Activated T-cell treated with anti-CD3 and anti-CD28 coated beads for 4 hours (primary cell): ENCODE measurements at regions not wholly inside any gene's neighbourhood (a gene's known extent, or its start where the extent isn't known, plus 50 kb on each side); places are given as distances from the start of the nearest gene placed in this dataset.

Experiments used
- DNase-seq: peaks from one replicate; pipeline ENCODE4 v3.0.0-alpha.2; 2020

DNA sequence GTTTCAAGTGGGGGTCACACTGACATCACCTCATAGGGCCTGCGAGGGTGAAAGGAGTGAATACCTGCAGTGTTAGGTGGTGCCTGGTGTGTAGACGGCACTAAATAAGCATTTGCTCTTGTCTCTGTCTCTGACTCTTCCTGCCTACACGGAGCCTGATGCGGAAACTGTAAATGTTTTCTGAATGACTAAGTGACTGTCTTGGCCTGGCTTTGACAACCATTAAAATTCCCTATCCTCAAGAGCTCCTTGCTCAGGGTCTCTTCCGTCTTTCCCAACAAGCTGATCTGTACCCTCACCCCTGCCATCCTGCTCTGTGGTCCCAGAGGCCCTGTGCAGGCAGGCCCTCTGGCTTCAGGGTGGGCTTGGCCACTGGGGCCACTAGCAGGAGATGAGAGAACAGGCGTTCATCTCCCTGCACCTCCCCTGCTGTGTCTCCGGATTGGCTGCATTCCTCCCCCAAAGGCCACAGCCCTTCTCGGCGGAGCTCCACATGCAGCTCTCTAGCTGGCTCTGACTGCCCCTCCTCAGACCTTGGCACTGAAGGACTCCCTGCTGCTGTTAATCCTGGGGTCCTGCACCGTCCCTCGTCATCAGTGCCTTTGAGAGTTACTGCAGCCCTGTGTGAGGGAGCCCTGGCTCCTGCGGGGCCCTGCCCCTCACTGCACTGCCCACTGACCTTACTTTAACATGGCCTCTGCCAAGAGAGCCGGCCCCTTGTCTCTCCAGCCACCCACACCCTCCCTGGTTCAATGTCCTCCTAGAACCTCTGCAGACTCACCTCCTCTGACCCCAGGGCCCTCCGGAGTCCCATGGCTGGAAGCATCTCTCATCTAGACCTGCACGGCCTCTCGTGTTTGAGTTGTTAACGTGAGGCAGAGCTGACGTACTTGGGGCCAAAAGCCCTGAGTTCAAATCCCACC, 211.1 kb downstream of the MATN1 start:
- DNase-seq: no peak

- DNase-seq: no peak
Measured at GRCh38 chr1:30511563-30511962, 211.8 kb downstream of the MATN1 start.

GRCh38 chr1:30511106-30511505, 212.3 kb downstream of the MATN1 start:
- no peak for DNase-seq

DNA sequence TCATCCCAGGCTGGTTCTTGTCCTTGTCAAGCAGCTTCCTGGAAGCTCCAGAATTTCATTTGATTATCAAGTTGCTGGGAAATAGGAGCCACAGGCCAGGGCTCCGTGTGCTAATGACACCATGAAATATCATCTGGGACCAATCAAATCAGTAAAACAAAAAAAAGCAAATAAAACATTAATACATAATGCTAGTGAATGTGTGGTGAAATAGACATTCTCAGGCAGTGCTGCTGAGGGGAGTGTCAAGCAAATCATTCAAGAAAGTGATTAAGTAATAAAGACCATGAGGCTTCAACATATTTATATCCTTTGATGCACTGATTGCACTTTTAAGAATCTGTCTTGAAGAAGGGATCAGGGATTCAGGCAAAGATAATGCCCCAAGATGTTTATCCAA, 213.7 kb downstream of the MATN1 start:
- DNase-seq: no peak

GRCh38 chr1:30508611-30509010, 214.8 kb downstream of the MATN1 start:
- DNase-seq: no peak

- DNase-seq: no peak
Measured at GRCh38 chr1:30508175-30508448, 215.3 kb downstream of the MATN1 start.

GRCh38 chr1:30507401-30508174, 215.8 kb downstream of the MATN1 start:
- DNase-seq: no peak

- DNase-seq: no peak
Measured at GRCh38 chr1:30507016-30507312, 216.4 kb downstream of the MATN1 start.

DNA sequence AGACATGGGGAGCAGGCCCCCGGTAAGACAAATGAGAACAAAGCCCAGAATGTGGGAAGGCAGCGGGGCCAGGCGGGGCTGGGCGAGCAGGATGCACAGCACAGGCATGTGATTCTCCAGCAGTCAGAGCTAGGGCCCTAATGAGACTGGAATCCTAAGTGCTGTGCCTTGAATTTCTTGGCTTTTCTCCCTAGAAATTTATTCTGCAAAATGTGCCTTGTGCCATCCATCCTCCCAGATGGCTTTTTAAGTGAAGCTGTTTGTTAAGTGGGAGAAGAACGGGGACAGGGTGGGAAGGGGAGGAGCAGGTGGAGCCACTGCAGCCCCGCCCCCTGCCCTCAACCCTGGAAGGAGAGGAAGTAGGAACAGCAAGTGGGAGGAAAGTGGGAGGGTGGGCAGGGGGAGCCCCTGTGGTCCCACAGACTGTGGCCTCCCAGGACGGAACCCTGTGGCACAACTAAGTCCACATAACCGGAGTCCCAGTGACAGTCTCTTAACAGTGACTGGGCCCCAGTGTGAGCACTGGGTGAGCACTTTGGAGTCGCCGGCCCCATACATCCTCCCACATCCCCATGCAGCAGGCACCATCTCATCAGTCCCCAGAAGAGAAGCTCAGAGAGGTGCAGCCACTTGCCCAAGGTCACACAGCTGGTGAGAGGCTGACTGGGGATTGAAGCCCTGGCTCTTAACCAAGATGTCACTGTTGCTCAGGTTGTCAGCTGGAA, 216.9 kb downstream of the MATN1 start:
- DNase-seq: no peak

DNA sequence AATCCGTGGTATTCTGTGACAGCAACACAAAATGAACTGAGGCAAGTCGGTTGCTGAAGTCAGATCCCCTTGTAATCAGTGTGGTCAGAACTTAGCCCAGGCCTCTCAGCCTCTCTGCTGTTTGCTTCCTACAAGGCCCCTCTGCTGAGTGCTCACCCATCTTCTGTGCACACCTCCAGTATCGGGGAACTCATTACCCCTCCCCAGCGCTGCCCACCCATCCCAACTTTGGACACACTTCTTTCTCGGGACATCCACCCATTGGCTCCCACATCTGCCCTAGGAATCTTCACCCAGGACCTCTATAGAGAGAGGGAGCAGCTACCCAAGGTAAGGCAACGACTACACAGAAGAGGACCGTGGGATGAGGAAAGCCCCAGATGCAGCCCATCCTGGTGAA, 217.5 kb downstream of the MATN1 start:
- no peak for DNase-seq

- no peak for DNase-seq
Measured at GRCh38 chr1:30492451-30492850, 230.9 kb downstream of the MATN1 start.

GRCh38 chr1:30491831-30492230, 231.6 kb downstream of the MATN1 start:
- DNase-seq: no peak

DNA sequence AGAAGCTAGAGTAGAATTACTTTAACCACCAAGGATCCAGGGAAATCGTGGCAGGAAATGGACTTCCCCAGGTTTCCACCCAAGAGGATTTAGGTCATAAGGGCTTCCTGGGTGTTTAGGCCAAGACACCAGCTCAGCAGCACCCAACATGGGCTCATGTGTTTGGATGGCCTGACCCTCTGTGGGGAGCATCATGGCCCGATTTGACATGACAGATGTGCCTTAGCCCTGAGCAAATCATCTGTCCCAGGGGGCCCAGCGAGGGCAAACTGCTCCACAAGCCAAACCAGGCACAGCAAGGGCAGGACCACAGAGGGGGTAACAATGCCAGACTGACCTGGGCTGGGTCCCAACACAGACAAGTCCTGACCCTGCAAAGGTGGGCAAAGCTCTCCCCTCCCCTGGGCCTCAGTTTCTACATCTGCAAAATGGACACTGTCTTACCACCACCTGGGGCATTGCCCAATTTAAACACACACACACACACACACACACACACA, 232.8 kb downstream of the MATN1 start:
- no peak for DNase-seq

DNA sequence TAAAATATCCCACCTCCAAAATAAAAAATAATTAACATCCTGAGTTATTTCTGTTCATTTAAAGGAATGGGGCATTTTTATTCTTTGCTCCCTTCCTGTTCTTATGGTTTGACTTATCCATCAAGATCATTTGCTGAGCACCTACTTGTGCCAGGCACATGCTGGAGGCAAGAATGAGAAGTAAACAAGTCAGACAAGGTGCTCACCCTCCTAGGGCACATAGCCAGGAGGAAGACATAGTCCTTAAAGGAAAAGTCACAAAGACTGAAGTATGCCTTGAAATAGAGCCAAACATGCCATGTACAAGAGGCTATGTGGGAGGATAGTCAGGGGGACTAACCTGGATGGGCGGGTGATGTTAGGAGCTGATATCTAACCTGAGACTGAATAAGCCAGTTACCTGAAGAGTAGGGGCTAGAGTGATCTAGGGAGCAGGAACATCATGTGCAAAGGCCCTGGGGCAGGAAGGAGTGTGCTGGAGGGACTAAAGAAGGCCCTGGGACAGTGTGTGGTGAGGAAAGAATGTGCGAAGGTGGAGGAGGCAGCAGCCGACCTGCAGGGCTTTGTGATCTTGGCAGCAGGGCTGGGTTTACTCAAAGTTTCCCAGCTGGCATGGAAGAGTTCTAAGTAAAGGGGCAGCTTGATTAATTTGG, 233.5 kb downstream of the MATN1 start:
- no peak for DNase-seq

GRCh38 chr1:30488324-30488913, 235.0 kb downstream of the MATN1 start:
- DNase-seq: no peak

DNA sequence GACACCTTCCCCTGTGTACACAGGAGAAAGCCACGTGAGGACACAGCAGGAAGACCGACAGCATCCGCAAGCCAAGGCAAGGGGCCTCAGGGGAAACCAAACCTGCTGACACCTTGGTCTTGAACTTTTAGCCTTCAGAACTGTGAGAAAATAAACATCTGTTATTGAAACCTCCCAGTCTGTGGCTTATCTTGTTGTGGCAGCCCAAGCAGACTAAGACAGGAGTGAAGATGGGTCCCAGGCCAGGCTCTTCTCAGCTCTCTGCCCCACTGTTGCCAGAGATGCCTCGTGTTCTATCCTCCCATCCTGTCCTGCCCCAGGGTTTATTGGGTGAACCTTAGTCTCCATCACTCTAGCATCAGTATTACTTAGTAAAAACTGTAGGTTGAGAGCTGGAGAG, 236.3 kb downstream of the MATN1 start:
- DNase-seq: no peak

DNA sequence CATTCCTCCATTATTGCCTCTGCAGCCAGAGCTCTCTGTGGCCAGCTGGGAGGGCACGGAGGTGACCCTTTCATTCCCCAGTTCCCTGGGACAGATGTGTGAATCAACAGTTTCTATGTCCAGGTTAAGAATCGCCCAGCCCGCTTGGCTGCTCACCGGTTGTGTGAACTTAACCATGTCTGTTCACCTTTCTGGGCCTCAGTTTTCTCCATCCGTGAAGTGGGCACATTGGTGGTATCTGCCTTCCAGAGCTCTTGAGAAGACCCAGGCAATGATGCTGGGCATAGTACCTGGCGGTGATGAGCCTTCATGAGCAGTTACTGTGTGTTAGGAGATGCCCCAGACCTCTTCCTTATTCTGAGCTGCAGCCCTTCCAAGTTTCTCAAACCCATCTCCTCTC, 238.3 kb downstream of the MATN1 start:
- no peak for DNase-seq

- no peak for DNase-seq
Measured at GRCh38 chr1:30484668-30485067, 238.7 kb downstream of the MATN1 start.

DNA sequence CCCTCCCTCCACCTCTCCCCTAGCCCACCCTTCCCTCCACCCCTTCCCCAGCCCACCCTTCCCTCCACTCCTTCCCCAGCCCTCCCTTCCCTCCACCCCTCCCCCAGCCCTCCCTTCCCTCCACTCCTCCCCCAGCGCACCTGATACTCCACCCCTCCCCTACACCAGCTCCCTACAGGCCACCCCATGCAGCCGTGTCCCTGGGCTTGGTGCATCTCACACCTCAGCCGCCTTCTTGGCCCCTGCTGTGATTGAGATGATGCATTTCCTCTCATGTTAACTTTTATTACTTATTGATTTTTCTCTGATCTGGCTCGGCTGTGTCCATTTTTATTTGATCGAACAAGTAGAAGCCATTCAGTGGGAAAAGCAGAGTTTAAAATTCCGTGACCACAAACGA, 243.8 kb downstream of the MATN1 start:
- no peak for DNase-seq

- DNase-seq: no peak
Measured at GRCh38 chr1:30478799-30479563, 244.4 kb downstream of the MATN1 start.

DNA sequence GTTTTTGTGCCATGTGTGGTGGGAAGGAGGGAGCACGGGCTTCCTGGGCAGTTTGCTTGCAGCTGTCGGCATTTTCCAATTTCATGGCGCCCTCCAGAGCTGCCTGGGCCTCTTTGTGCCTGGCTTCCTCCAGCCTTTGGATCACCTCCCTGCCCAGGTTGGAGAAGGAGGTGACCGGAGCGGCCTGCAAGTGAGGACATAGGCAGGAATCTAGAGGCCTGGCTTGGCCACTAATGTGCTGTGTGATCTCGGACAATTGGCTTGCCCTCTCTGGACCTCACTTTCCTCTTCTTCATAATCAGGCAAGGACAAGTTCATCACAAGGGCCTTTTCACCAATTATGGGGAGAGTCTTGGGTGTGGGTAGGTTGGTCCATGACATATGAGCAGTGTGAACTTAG, 245.1 kb downstream of the MATN1 start:
- no peak for DNase-seq

- DNase-seq: no peak
Measured at GRCh38 chr1:30477588-30477987, 245.8 kb downstream of the MATN1 start.
